SK-N-SH treated with all-trans-retinoic acid at 6 μM for 48 hours (cell line): ENCODE measurements at regions not wholly inside any gene's neighbourhood (a gene's known extent, or its start where the extent isn't known, plus 50 kb on each side); places are given as distances from the start of the nearest gene placed in this dataset.

Source experiments
- ATAC-seq: fragments of 200-7000 bp; cut with Tn5 transposase; 3 replicates; pipeline ENCODE4 v1.9.1; 2020; ENCODE audit warnings: mild to moderate bottlenecking, moderate library complexity
- BACH2 ChIP-seq: fragments of 250-450 bp; sonication (Bioruptor Pico); IDR thresholded peaks from 2 replicates; pipeline ENCODE4 v1.9.0; 2021; ENCODE audit warnings: mild to moderate bottlenecking, borderline replicate concordance
- CREB5 ChIP-seq: fragments of 250-450 bp; sonication (Bioruptor Pico); IDR thresholded peaks from 2 replicates; pipeline ENCODE4 v1.5.1; 2020; ENCODE audit warnings: low read depth, mild to moderate bottlenecking, moderate library complexity
- CSDC2 ChIP-seq: fragments of 250-450 bp; sonication (Bioruptor Pico); IDR thresholded peaks from 2 replicates; pipeline ENCODE4 v1.5.0; 2020; ENCODE audit warnings: mild to moderate bottlenecking, moderate library complexity
- CSRNP3 ChIP-seq: fragments of 250-450 bp; sonication (Bioruptor Pico); IDR thresholded peaks from 2 replicates; pipeline ENCODE4 v1.5.1; 2021; ENCODE audit warnings: mild to moderate bottlenecking, moderate library complexity
- ESRRG ChIP-seq: fragments of 250-450 bp; sonication (Bioruptor Pico); IDR thresholded peaks from 2 replicates; pipeline ENCODE4 v1.6.1; 2021; ENCODE audit warnings: mild to moderate bottlenecking
- GLIS3 ChIP-seq: fragments of 250-450 bp; sonication (Bioruptor Pico); IDR thresholded peaks from 2 replicates; pipeline ENCODE4 v1.5.0; 2020; ENCODE audit warnings: mild to moderate bottlenecking, moderate library complexity
- OSR1 ChIP-seq: fragments of 250-450 bp; sonication (Bioruptor Pico); IDR thresholded peaks from 2 replicates; pipeline ENCODE4 v1.8.0; 2022; ENCODE audit warnings: moderate library complexity, mild to moderate bottlenecking, inconsistent platforms
- PATZ1 ChIP-seq: fragments of 250-450 bp; sonication (Bioruptor Pico); IDR thresholded peaks from 2 replicates; pipeline ENCODE4 v1.8.0; 2020; ENCODE audit warnings: mild to moderate bottlenecking, moderate library complexity, borderline replicate concordance
- PPARA ChIP-seq: fragments of 250-450 bp; sonication (Bioruptor Pico); IDR thresholded peaks from 2 replicates; pipeline ENCODE4 v1.5.0; 2020; ENCODE audit warnings: mild to moderate bottlenecking, borderline replicate concordance
- RARB ChIP-seq: fragments of 250-450 bp; sonication (Bioruptor Pico); IDR thresholded peaks from 2 replicates; pipeline ENCODE4 v1.8.0; 2021; ENCODE audit warnings: mild to moderate bottlenecking, moderate library complexity
- SNAI2 ChIP-seq: fragments of 250-450 bp; sonication (Bioruptor Pico); IDR thresholded peaks from 2 replicates; pipeline ENCODE4 v1.5.0; 2020; ENCODE audit warnings: mild to moderate bottlenecking, moderate library complexity
- TCF4 ChIP-seq: fragments of 250-450 bp; sonication (Bioruptor Pico); IDR thresholded peaks from 2 replicates; pipeline ENCODE4 v1.8.0; 2021; ENCODE audit warnings: mild to moderate bottlenecking, moderate library complexity, borderline replicate concordance
- TOX ChIP-seq: fragments of 250-450 bp; sonication (Bioruptor Pico); IDR thresholded peaks from 2 replicates; pipeline ENCODE4 v1.8.0; 2021; ENCODE audit warnings: mild to moderate bottlenecking, moderate library complexity, borderline replicate concordance
- TSHZ2 ChIP-seq: fragments of 250-450 bp; sonication (Bioruptor Pico); IDR thresholded peaks from 2 replicates; pipeline ENCODE4 v1.5.0; 2020; ENCODE audit warnings: mild to moderate bottlenecking, moderate library complexity
- ZC3H10 ChIP-seq: fragments of 250-450 bp; sonication (Bioruptor Pico); IDR thresholded peaks from 2 replicates; pipeline ENCODE4 v1.5.1; 2021; ENCODE audit warnings: mild to moderate bottlenecking, moderate library complexity
- ZFP3 ChIP-seq: fragments of 250-450 bp; sonication (Bioruptor Pico); IDR thresholded peaks from 2 replicates; pipeline ENCODE4 v1.5.0; 2020; ENCODE audit warnings: mild to moderate bottlenecking, moderate library complexity
- ZFP30 ChIP-seq: fragments of 450-650 bp; formaldehyde crosslinking; IDR thresholded peaks from 2 replicates; pipeline ENCODE4 v1.5.0; 2022; ENCODE audit warnings: mild to moderate bottlenecking, moderate library complexity
- ZNF565 ChIP-seq: fragments of 450-650 bp; formaldehyde crosslinking; conservative IDR thresholded peaks from 2 replicates; pipeline ENCODE4 v1.5.0; 2020; ENCODE audit warnings: low read depth, mild to moderate bottlenecking, moderate library complexity
- ZNF70 ChIP-seq: fragments of 450-650 bp; formaldehyde crosslinking; IDR thresholded peaks from 2 replicates; pipeline ENCODE4 v1.5.0; 2020; ENCODE audit warnings: mild to moderate bottlenecking, moderate library complexity
- ZNF8 ChIP-seq: fragments of 450-650 bp; formaldehyde crosslinking; IDR thresholded peaks from 2 replicates; pipeline ENCODE4 v1.5.0; 2020; ENCODE audit warnings: mild to moderate bottlenecking, moderate library complexity

GRCh38 chr14:85024931-85025330 lies 505.0 kb upstream of the FLRT2 start:
- no peak for ATAC-seq
- TF ChIP-seq ZNF565 = no peak
- TF ChIP-seq ZFP30 (CRISPR knock-in tag) = no peak
- TF ChIP-seq TCF4 (CRISPR knock-in tag) = no peak
- no peak for TF ChIP-seq PPARA (CRISPR knock-in tag)
- TF ChIP-seq TOX = no peak
- TF ChIP-seq PATZ1 (CRISPR knock-in tag) = no peak
- TF ChIP-seq CSRNP3 (CRISPR knock-in tag) = no peak
- no peak for TF ChIP-seq GLIS3 (CRISPR knock-in tag)
- no peak for TF ChIP-seq CREB5 (CRISPR knock-in tag)
- TF ChIP-seq ZNF8 (CRISPR knock-in tag) = no peak
- no peak for TF ChIP-seq CSDC2 (CRISPR knock-in tag)
- TF ChIP-seq TSHZ2 (CRISPR knock-in tag) = no peak
- TF ChIP-seq ZNF70 (CRISPR knock-in tag) = no peak
- no peak for TF ChIP-seq BACH2
- TF ChIP-seq RARB (CRISPR knock-in tag) = no peak
- TF ChIP-seq OSR1 = no peak
- no peak for TF ChIP-seq ZC3H10 (CRISPR knock-in tag)
- TF ChIP-seq ESRRG (CRISPR knock-in tag) = no peak

- ATAC-seq = no peak
- TF ChIP-seq TCF4 (CRISPR knock-in tag) (no peak), ZFP30 (CRISPR knock-in tag) (no peak), ZNF565 (no peak), ZFP3 (CRISPR knock-in tag) (no peak), PPARA (CRISPR knock-in tag) (no peak), RARB (CRISPR knock-in tag) (no peak), SNAI2 (CRISPR knock-in tag) (no peak), CSRNP3 (CRISPR knock-in tag) (no peak), OSR1 (no peak), PATZ1 (CRISPR knock-in tag) (no peak), TOX (no peak)
Measured at GRCh38 chr14:85027681-85028370, 502.1 kb upstream of the FLRT2 start.
